CD8-positive, alpha-beta memory T cell (primary cell): ENCODE measurements at regions not wholly inside any gene's neighbourhood (a gene's known extent, or its start where the extent isn't known, plus 50 kb on each side); places are given as distances from the start of the nearest gene placed in this dataset.
"Not testable (repeated sequence)": the region's sequence is repeated elsewhere in the genome, so short reads cannot be mapped to it uniquely, and the experiment has no call there.

Experiments
- CTCF ChIA-PET: fragments of 350-600 bp; sonication (Branson Sonifier 250); formaldehyde crosslinking; loops from one replicate; lab custom pipeline; 2021; ENCODE audit warnings: antibody characterized with exemption; lab: Charles Lee
- POLR2A ChIA-PET: fragments of 350-600 bp; sonication (Branson Sonifier 250); formaldehyde crosslinking; loops from one replicate; lab custom pipeline; 2021; ENCODE audit warnings: antibody characterized with exemption; lab: Charles Lee
- DNase-seq, 5 donors: peaks; one replicate each; pipeline versions ENCODE4 v3.0.0 to v3.0.0-alpha.2; 2020 to 2022; ENCODE audit warnings: mixed read lengths in 1 of 5
- H3K27ac ChIP-seq: one replicate; pipeline ENCODE4 v1.7.0; 2013; ENCODE audit warnings: low read depth, mild to moderate bottlenecking, low read length, moderate library complexity
- H3K27me3 ChIP-seq: 2 replicates; pipeline ENCODE4 v1.7.0; 2013; ENCODE audit warnings: low read length, mild to moderate bottlenecking; ENCODE audit not compliant: insufficient read depth, poor library complexity, severe bottlenecking
- H3K36me3 ChIP-seq: 2 replicates; pipeline ENCODE4 v1.7.0; 2013; ENCODE audit warnings: mild to moderate bottlenecking, low read length, moderate library complexity; ENCODE audit not compliant: insufficient read depth
- H3K4me1 ChIP-seq: 2 replicates; pipeline ENCODE4 v1.7.0; 2013; ENCODE audit warnings: mild to moderate bottlenecking, low read length, moderate library complexity; ENCODE audit not compliant: insufficient read depth
- H3K4me3 ChIP-seq: 2 replicates; pipeline ENCODE4 v1.7.0; 2013; ENCODE audit warnings: mild to moderate bottlenecking, low read length
- H3K9me3 ChIP-seq: 2 replicates; pipeline ENCODE4 v1.7.0; 2013; ENCODE audit warnings: mild to moderate bottlenecking, low read length
- H3K27ac Mint-ChIP-seq, 8 donors: one replicate each; pipeline ENCODE4 v1.8.0; 2020 to 2021; ENCODE audit warnings: mixed read lengths in 8 of 8, mild to moderate bottlenecking in 6 of 8, inconsistent platforms in 3 of 8, moderate library complexity in 3 of 8
- H3K27me3 Mint-ChIP-seq, 2 donors: one replicate each; pipeline ENCODE4 v1.8.0; 2020 to 2021; ENCODE audit warnings: mixed read lengths in 2 of 2, mild to moderate bottlenecking in 1 of 2, moderate library complexity in 1 of 2
- H3K36me3 Mint-ChIP-seq, 3 donors: one replicate each; pipeline ENCODE4 v1.8.0; 2020 to 2021; ENCODE audit warnings: mixed read lengths in 3 of 3, inconsistent platforms in 1 of 3, mild to moderate bottlenecking in 1 of 3
- H3K4me1 Mint-ChIP-seq, 3 donors: one replicate each; pipeline ENCODE4 v1.8.0; 2020 to 2021; ENCODE audit warnings: mixed read lengths in 3 of 3, inconsistent platforms in 1 of 3, mild to moderate bottlenecking in 1 of 3
- H3K4me3 Mint-ChIP-seq, 7 donors: one replicate each; pipeline ENCODE4 v1.8.0; 2020 to 2021; ENCODE audit warnings: mixed read lengths in 7 of 7, mild to moderate bottlenecking in 6 of 7, moderate library complexity in 4 of 7, inconsistent platforms in 2 of 7
- H3K9me3 Mint-ChIP-seq, 5 donors: one replicate each; pipeline ENCODE4 v1.8.0; 2020 to 2022; ENCODE audit warnings: mixed read lengths in 5 of 5, mild to moderate bottlenecking in 3 of 5, moderate library complexity in 2 of 5, inconsistent platforms in 1 of 5

DNA sequence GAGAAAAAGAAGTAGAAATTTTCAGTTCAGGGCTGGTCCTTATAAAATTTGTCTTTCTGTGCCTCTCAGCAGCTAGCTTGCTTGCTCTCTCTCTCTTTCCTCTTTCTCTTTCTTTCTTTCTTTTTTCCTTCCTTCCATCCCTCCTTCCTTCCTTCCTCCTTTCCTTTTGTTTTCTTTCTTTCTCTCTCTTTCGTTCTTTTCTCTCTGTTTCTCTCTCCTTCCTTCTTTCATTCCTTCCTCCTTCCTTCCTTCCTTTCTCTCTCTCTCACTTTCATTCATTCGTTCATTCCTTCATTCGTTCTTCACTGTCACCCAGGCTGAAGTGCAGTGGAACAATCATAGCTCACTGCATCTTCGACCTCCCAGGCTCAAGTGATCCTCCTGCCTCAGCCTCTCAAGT lies 69.3 kb upstream of the CPOX start:
- no peak overlapping the region for H3K27ac ChIP-seq
- CTCF ChIA-PET: no interaction called here

DNA sequence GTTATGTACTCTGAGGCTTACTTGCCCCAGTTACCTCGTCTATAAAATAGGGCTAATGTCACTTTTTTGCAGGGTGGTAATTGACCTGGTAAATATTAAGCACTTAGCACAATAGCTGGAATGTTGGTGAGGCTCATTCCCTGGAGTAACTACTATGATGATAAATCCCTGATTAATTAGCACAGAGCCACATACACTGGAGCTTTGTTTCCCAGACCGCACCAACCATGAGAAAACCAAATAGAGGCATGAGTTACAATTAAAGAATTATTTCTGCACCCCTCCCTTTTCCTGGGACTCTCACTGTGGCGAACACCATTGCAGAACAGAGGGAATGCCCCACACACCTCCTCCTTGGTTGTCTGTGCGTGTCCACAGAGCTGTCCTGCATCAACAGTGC lies 76.6 kb upstream of the CPOX start:
- Histone ChIP-seq H3K4me1 (no peaks in the 10 kb centered on the region), H3K27ac (no peak overlapping the region), H3K4me3 (no peak overlapping the region), H3K36me3 (no peaks in the 10 kb centered on the region), H3K27me3 (no peaks in the 10 kb centered on the region), H3K9me3 (no peaks in the 10 kb centered on the region)
- Mint-ChIP-seq H3K4me3 (no peak overlapping the region), H3K27me3 (peaks cover 4 to 27% of the 10 kb centered on the region in 2 donors), H3K36me3 (no peaks in the 10 kb centered on the region), H3K9me3 (peaks cover 0 to 6% (median 0%) of the 10 kb centered on the region in 5 donors), H3K4me1 (no peaks in the 10 kb centered on the region), H3K27ac (no peak overlapping the region)
- ChIA-PET POLR2A (no interaction called here), CTCF (interaction anchor here (1.3 kb wide), 1 partner anchor 12 kb away, joined by 3 read pairs; no protein-coding TSS in a partner anchor)
- no peak for DNase-seq

More for the DNA sequence above, 69.3 kb upstream of the CPOX start:
- no peaks in the 10 kb centered on the region for H3K36me3 Mint-ChIP-seq
- Histone ChIP-seq H3K9me3 (no peaks in the 10 kb centered on the region), H3K4me3 (no peak overlapping the region), H3K4me1 (no peaks in the 10 kb centered on the region), H3K27me3 (peaks cover 3% of the 10 kb centered on the region), H3K36me3 (no peaks in the 10 kb centered on the region)
- no peak overlapping the region for H3K4me3 Mint-ChIP-seq
- no peak for DNase-seq
- POLR2A ChIA-PET: no interaction called here
- H3K9me3 Mint-ChIP-seq: peaks cover 0 to 6% (median 0%) of the 10 kb centered on the region in 5 donors
- no peak overlapping the region for H3K27ac Mint-ChIP-seq
- H3K27me3 Mint-ChIP-seq: peaks cover 18 to 47% of the 10 kb centered on the region in 2 donors
- peaks cover 0 to 2% (median under 1%) of the 10 kb centered on the region in 3 donors for H3K4me1 Mint-ChIP-seq

DNA sequence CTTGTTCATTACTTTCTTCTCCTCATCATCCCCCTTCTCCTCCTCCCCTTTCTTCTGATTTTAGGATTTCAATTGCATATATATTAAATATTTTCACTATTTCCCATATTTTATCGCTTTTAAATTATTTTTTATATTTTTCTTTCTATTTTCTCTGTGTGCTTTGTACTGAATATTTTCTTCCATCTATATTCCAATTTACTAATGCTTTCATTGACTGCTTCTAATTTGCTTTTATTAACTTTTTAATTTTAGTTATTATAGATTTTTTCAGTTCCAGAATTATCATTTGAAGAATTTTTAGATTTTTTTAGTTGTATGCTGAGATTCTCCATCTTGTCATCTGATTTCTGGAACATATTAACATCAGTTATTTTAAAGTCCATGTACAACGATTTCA lies 83.2 kb upstream of the ST3GAL6 start:
- H3K36me3 Mint-ChIP-seq: no peaks in the 10 kb centered on the region
- CTCF ChIA-PET: no interaction called here

DNA sequence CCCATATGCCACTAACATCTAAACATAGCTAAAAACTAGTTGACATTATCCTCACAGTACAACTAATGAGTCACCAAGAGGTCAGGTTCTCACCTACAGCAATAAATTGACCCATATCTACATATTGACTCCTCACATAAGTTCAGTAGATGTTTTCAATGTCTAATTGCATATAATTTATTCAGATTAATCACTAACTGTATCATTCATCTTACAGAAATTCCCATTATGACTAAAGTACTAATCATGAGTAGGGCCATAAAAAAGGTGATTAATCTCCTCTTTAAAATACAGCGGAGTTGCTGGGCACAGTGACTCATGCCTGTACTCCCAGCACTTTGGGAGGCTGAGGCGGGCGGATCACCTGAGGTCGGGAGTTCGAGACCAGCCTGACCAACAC lies 82.4 kb upstream of the ST3GAL6 start:
- Mint-ChIP-seq H3K36me3 (no peaks in the 10 kb centered on the region), H3K27me3 (peaks cover 0 to 18% of the 10 kb centered on the region in 2 donors), H3K4me3 (no peak overlapping the region), H3K9me3 (no peaks in the 10 kb centered on the region), H3K27ac (no peak overlapping the region), H3K4me1 (no peaks in the 10 kb centered on the region)
- Histone ChIP-seq H3K27me3 (no peaks in the 10 kb centered on the region), H3K36me3 (no peaks in the 10 kb centered on the region), H3K27ac (no peak overlapping the region), H3K4me3 (no peak overlapping the region), H3K9me3 (no peaks in the 10 kb centered on the region), H3K4me1 (no peaks in the 10 kb centered on the region)
- DNase-seq: no peak
- CTCF ChIA-PET: no interaction called here
- POLR2A ChIA-PET: no interaction called here

More for the DNA sequence above, 83.2 kb upstream of the ST3GAL6 start:
- H3K4me3 ChIP-seq: no peak overlapping the region
- Mint-ChIP-seq H3K9me3 (no peaks in the 10 kb centered on the region), H3K4me3 (no peak overlapping the region), H3K4me1 (no peaks in the 10 kb centered on the region), H3K27ac (no peak overlapping the region), H3K27me3 (peaks cover 0 to 18% of the 10 kb centered on the region in 2 donors)
- no peak overlapping the region for H3K27ac ChIP-seq
- H3K4me1 ChIP-seq: no peaks in the 10 kb centered on the region
- H3K27me3 ChIP-seq: no peaks in the 10 kb centered on the region
- no peaks in the 10 kb centered on the region for H3K9me3 ChIP-seq
- POLR2A ChIA-PET: no interaction called here
- H3K36me3 ChIP-seq: no peaks in the 10 kb centered on the region
- DNase-seq: no peak

DNA sequence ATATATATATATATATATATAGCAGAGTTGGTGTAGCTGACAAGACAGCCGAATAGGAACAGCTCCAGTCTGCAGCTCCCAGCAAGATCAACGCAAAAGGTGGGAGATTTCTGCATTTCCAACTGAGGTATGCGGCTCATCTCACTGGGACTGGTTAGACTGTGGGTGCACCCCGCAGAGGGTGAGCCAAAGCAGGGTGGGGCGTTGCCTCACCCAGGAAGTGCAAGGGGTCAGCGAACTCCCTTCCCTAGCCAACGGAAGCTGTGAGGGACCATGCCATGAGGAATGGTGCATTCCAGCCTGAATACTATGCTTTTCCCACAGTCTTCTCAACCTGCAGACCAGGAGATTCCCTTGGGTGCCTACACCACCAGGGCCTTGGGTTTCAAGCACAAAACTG lies 81.7 kb upstream of the ST3GAL6 start:
- no peaks in the 10 kb centered on the region for H3K9me3 ChIP-seq
- H3K27me3 Mint-ChIP-seq: peaks cover 2 to 18% of the 10 kb centered on the region in 2 donors
- H3K36me3 Mint-ChIP-seq: no peaks in the 10 kb centered on the region
- no peaks in the 10 kb centered on the region for H3K27me3 ChIP-seq
- H3K27ac Mint-ChIP-seq: no peak overlapping the region
- H3K27ac ChIP-seq: no peak overlapping the region
- DNase-seq: no peak
- ChIA-PET POLR2A (no interaction called here), CTCF (no interaction called here)
- H3K36me3 ChIP-seq: no peaks in the 10 kb centered on the region
- H3K9me3 Mint-ChIP-seq: no peaks in the 10 kb centered on the region
- no peak overlapping the region for H3K4me3 Mint-ChIP-seq
- H3K4me1 ChIP-seq: no peaks in the 10 kb centered on the region
- H3K4me1 Mint-ChIP-seq: no peaks in the 10 kb centered on the region
- H3K4me3 ChIP-seq: no peak overlapping the region

DNA sequence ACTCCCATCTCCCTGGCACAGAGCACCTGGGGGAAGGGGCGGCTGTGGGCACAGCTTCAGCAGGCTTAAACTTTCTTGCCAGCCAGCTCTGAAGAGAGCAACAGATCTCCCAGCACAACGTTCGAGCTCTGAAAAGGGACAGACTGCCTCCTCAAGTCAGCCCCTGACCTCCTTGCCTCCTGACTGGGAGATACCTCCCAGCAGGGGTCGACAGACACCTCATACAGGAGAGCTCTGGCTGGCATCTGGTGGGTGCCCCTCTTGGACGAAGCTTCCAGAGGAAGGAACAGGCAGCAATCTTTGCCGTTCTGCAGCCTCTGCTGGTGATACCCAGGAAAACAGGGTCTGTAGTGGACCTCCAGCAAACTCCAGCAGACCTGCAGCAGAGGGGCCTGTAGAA lies 80.7 kb upstream of the ST3GAL6 start:
- H3K9me3 ChIP-seq, H3K36me3 ChIP-seq, H3K9me3 Mint-ChIP-seq, POLR2A ChIA-PET, H3K4me3 Mint-ChIP-seq, H3K27ac Mint-ChIP-seq, DNase-seq, H3K27me3 ChIP-seq, H3K4me1 Mint-ChIP-seq, H3K4me3 ChIP-seq, H3K27ac ChIP-seq, H3K4me1 ChIP-seq, H3K36me3 Mint-ChIP-seq: not testable (repeated sequence)
- H3K27me3 Mint-ChIP-seq: peaks cover 2 to 14% of the 10 kb centered on the region in 2 donors
- CTCF ChIA-PET: interaction anchor here (0.6 kb wide), 1 partner anchor 25 kb away, joined by 3 read pairs; no protein-coding TSS in a partner anchor

DNA sequence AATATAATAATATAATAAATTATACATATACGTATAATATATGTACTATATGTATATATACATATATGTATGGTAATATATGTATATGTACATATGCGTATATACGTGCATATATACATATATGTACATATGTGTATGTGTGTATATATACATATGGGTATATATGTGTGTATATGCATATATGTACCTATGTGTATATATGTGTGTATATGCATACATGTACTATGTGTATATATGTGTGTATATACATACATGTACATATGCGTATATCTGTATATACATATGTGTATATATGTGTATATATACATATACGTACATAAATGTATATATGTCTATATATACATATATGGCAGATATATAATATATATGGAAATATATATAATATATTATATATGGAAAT lies 74.8 kb upstream of the ST3GAL6 start:
- Mint-ChIP-seq H3K9me3 (peaks cover 0 to 7% (median 3%) of the 10 kb centered on the region in 5 donors), H3K27me3 (peaks cover 0 to 2% of the 10 kb centered on the region in 2 donors), H3K4me3 (no peak overlapping the region), H3K36me3 (no peaks in the 10 kb centered on the region), H3K27ac (no peak overlapping the region), H3K4me1 (no peaks in the 10 kb centered on the region)
- Histone ChIP-seq H3K4me3 (no peak overlapping the region), H3K27ac (no peak overlapping the region), H3K27me3 (no peaks in the 10 kb centered on the region), H3K4me1 (no peaks in the 10 kb centered on the region), H3K9me3 (no peaks in the 10 kb centered on the region), H3K36me3 (no peaks in the 10 kb centered on the region)
- CTCF ChIA-PET: no interaction called here
- DNase-seq: no peak
- POLR2A ChIA-PET: no interaction called here

DNA sequence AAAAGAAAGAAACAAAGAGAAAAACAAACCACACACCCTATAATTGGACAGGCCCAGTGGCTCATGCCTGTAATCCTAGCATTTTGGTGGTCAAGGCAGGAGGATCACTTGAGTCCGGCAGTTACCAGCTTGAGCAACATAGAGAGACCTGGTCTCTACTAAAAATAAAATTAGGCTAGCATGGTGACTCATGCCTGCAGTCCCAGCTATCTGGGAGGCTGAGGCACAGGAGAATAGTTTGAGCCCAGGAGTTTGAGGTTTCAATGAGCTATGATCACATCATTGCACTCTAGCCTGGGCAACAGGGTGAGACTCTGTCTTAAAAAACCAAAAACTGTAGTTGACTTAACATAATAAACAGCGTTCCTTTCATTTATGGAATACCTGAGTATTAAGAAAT lies 72.3 kb upstream of the ST3GAL6 start:
- H3K27ac Mint-ChIP-seq: no peak overlapping the region
- H3K9me3 Mint-ChIP-seq: peaks cover 0 to 7% (median 3%) of the 10 kb centered on the region in 5 donors
- no peaks in the 10 kb centered on the region for H3K36me3 Mint-ChIP-seq
- Histone ChIP-seq H3K4me3 (no peak overlapping the region), H3K9me3 (no peaks in the 10 kb centered on the region), H3K4me1 (no peaks in the 10 kb centered on the region), H3K27me3 (no peaks in the 10 kb centered on the region), H3K27ac (no peak overlapping the region), H3K36me3 (no peaks in the 10 kb centered on the region)
- H3K4me3 Mint-ChIP-seq: no peak overlapping the region
- H3K27me3 Mint-ChIP-seq: peaks cover 2 to 3% of the 10 kb centered on the region in 2 donors
- CTCF ChIA-PET: interaction anchor here (1.2 kb wide), 1 partner anchor 9 kb away, joined by 3 read pairs; no protein-coding TSS in a partner anchor
- DNase-seq: no peak
- POLR2A ChIA-PET: interaction anchor here (0.5 kb wide), 1 partner anchor 14 kb away, joined by 4 read pairs; no protein-coding TSS in a partner anchor
- H3K4me1 Mint-ChIP-seq: no peaks in the 10 kb centered on the region
